Astrocyte of the cerebellum (primary cell): ENCODE measurements at regions not wholly inside any gene's neighbourhood (a gene's known extent, or its start where the extent isn't known, plus 50 kb on each side); places are given as distances from the start of the nearest gene placed in this dataset.
A peak's percentile ranks its signal among the peaks of the same experiment; 100 is the strongest.

Source experiments
- DNase-seq: peaks from one replicate; pipeline ENCODE4 v3.0.0-alpha.2; 2011; ENCODE audit warnings: low read depth
- H3K4me3 ChIP-seq: 2 replicates; pipeline ENCODE4 v1.5.1; 2011; ENCODE audit warnings: mild to moderate bottlenecking, low read depth, low read length, moderate library complexity
- in situ Hi-C: cut with HindIII; loops from 2 replicates; pipeline ENCODE4 v1.10.0; 2017; ENCODE audit warnings: low sequenced_read_pairs
- TF ChIP-seq, protein P1 (sequence below): IDR thresholded peaks from 2 replicates; pipeline ENCODE4 v1.5.1; 2012; ENCODE audit warnings: low read length, low read depth, moderate library complexity, mild to moderate bottlenecking; ENCODE audit errors: missing control alignments

- in situ Hi-C loops = no loop called here
Observed at GRCh38 chr7:52936750-52937149, 98.7 kb upstream of the POM121L12 start.

GRCh38 chr7:52928591-52928990 is 106.8 kb upstream of the POM121L12 start:
- no peak for DNase-seq

More at GRCh38 chr7:52936750-52937149, 98.7 kb upstream of the POM121L12 start:
- TF ChIP-seq, protein P1, sequence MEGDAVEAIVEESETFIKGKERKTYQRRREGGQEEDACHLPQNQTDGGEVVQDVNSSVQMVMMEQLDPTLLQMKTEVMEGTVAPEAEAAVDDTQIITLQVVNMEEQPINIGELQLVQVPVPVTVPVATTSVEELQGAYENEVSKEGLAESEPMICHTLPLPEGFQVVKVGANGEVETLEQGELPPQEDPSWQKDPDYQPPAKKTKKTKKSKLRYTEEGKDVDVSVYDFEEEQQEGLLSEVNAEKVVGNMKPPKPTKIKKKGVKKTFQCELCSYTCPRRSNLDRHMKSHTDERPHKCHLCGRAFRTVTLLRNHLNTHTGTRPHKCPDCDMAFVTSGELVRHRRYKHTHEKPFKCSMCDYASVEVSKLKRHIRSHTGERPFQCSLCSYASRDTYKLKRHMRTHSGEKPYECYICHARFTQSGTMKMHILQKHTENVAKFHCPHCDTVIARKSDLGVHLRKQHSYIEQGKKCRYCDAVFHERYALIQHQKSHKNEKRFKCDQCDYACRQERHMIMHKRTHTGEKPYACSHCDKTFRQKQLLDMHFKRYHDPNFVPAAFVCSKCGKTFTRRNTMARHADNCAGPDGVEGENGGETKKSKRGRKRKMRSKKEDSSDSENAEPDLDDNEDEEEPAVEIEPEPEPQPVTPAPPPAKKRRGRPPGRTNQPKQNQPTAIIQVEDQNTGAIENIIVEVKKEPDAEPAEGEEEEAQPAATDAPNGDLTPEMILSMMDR = no peak
- H3K4me3 ChIP-seq = no peak overlapping the region
- DNase-seq = no peak

GRCh38 chr7:52925332-52925731 is 110.1 kb upstream of the POM121L12 start:
- H3K4me3 ChIP-seq = no peak overlapping the region
- in situ Hi-C loops = no loop called here
- TF ChIP-seq, protein P1 = no peak
- DNase-seq = no peak

More at GRCh38 chr7:52928591-52928990, 106.8 kb upstream of the POM121L12 start:
- in situ Hi-C loops = no loop called here
- TF ChIP-seq, protein P1 = no peak
- no peak overlapping the region for H3K4me3 ChIP-seq

- no peak for DNase-seq
- TF ChIP-seq, protein P1 = no peak
- in situ Hi-C loops = no loop called here
- no peak overlapping the region for H3K4me3 ChIP-seq
Observed at GRCh38 chr7:52920977-52921376, 114.5 kb upstream of the POM121L12 start.

- in situ Hi-C loops = no loop called here
- TF ChIP-seq, protein P1 = peak; percentile 22
- no peak overlapping the region for H3K4me3 ChIP-seq
- DNase-seq = no peak
Observed at GRCh38 chr7:52917982-52918578, 117.4 kb upstream of the POM121L12 start.

- in situ Hi-C loops = no loop called here
Observed at GRCh38 chr7:52911795-52912194, 123.6 kb upstream of the POM121L12 start.

More at GRCh38 chr7:52911795-52912194, 123.6 kb upstream of the POM121L12 start:
- H3K4me3 ChIP-seq = no peak overlapping the region
- DNase-seq = no peak
- TF ChIP-seq, protein P1 = no peak
